H9 (cell line): ENCODE measurements at regions not wholly inside any gene's neighbourhood (a gene's known extent, or its start where the extent isn't known, plus 50 kb on each side); places are given as distances from the start of the nearest gene placed in this dataset.
A peak's percentile ranks its signal among the peaks of the same experiment; 100 is the strongest.

Source experiments
- DNase-seq: peaks from one replicate; pipeline ENCODE4 v3.0.0-alpha.2; 2017
- H2AFZ ChIP-seq: one replicate; pipeline ENCODE4 v1.6.1; 2013; ENCODE audit warnings: mild to moderate bottlenecking, low read length, control low read depth, moderate library complexity
- H2AK5ac ChIP-seq: 2 replicates; pipeline ENCODE4 v1.6.1; 2013; ENCODE audit warnings: low read length, control low read depth, mixed read lengths; ENCODE audit not compliant: insufficient read length
- H2BK120ac ChIP-seq: one replicate; pipeline ENCODE4 v1.6.1; 2013; ENCODE audit warnings: low read depth, mild to moderate bottlenecking, low read length, control low read depth, inconsistent platforms; ENCODE audit not compliant: poor library complexity, severe bottlenecking
- H2BK12ac ChIP-seq: 2 replicates; pipeline ENCODE4 v1.6.1; 2013; ENCODE audit warnings: low read length, control low read depth, mixed read lengths, low read depth; ENCODE audit not compliant: insufficient read length
- H2BK15ac ChIP-seq: 2 replicates; pipeline ENCODE4 v1.6.1; 2013; ENCODE audit warnings: low read depth, low read length, control low read depth
- H2BK20ac ChIP-seq: one replicate; pipeline ENCODE4 v1.6.1; 2013; ENCODE audit warnings: low read depth, mild to moderate bottlenecking, low read length, control low read depth, inconsistent platforms; ENCODE audit not compliant: poor library complexity, severe bottlenecking
- H2BK5ac ChIP-seq: 2 replicates; pipeline ENCODE4 v1.6.1; 2013; ENCODE audit warnings: low read length, control low read depth, mixed read lengths; ENCODE audit not compliant: insufficient read length
- H3K14ac ChIP-seq: 2 replicates; pipeline ENCODE4 v1.6.1; 2013; ENCODE audit warnings: low read length, control low read depth; ENCODE audit not compliant: insufficient read depth
- H3K18ac ChIP-seq: 2 replicates; pipeline ENCODE4 v1.6.1; 2013; ENCODE audit warnings: low read depth, mild to moderate bottlenecking, mixed read lengths, low read length, control low read depth; ENCODE audit not compliant: insufficient read length
- H3K23ac ChIP-seq: 2 replicates; pipeline ENCODE4 v1.6.1; 2013; ENCODE audit warnings: low read length, control low read depth, mixed read lengths, low read depth; ENCODE audit not compliant: insufficient read length
- H3K23me2 ChIP-seq: 2 replicates; pipeline ENCODE4 v1.6.1; 2013; ENCODE audit warnings: low read depth, mild to moderate bottlenecking, mixed read lengths, low read length, control low read depth; ENCODE audit not compliant: insufficient read length, poor library complexity, severe bottlenecking
- H3K27ac ChIP-seq: 2 replicates; pipeline ENCODE4 v1.5.1; 2013; ENCODE audit warnings: low read length, control low read depth, mixed read lengths, low read depth; ENCODE audit not compliant: insufficient read length
- H3K27me3 ChIP-seq: 2 replicates; pipeline ENCODE4 v1.6.1; 2013; ENCODE audit warnings: low read length, control low read depth, inconsistent platforms; ENCODE audit not compliant: insufficient read depth
- H3K4ac ChIP-seq: 2 replicates; pipeline ENCODE4 v1.6.1; 2013; ENCODE audit warnings: low read depth, mild to moderate bottlenecking, control low read depth, inconsistent platforms, low read length, moderate library complexity
- H3K4me1 ChIP-seq: 2 replicates; pipeline ENCODE4 v1.6.1; 2013; ENCODE audit warnings: low read length, control low read depth, inconsistent platforms; ENCODE audit not compliant: insufficient read depth
- H3K4me2 ChIP-seq: 2 replicates; pipeline ENCODE4 v1.6.1; 2013; ENCODE audit warnings: low read length, control low read depth, mixed read lengths; ENCODE audit not compliant: insufficient read length, insufficient read depth
- H3K56ac ChIP-seq: 2 replicates; pipeline ENCODE4 v1.6.1; 2013; ENCODE audit warnings: low read depth, mild to moderate bottlenecking, mixed read lengths, low read length, control low read depth; ENCODE audit not compliant: insufficient read length
- H3K79me1 ChIP-seq: 2 replicates; pipeline ENCODE4 v1.6.1; 2013; ENCODE audit warnings: low read depth, mild to moderate bottlenecking, moderate library complexity, low read length, control low read depth, inconsistent platforms; ENCODE audit not compliant: insufficient read depth, poor library complexity, severe bottlenecking
- H3K79me2 ChIP-seq: 2 replicates; pipeline ENCODE4 v1.6.1; 2013; ENCODE audit warnings: low read length, control low read depth, inconsistent platforms; ENCODE audit not compliant: insufficient read depth
- H3K9ac ChIP-seq: 2 replicates; pipeline ENCODE4 v1.6.1; 2013; ENCODE audit warnings: low read length, control low read depth, mixed read lengths; ENCODE audit not compliant: insufficient read length; ENCODE audit errors: extremely low read depth
- H3K9me3 ChIP-seq: one replicate; pipeline ENCODE4 v1.6.1; 2013; ENCODE audit warnings: low read depth, low read length, inconsistent platforms; ENCODE audit not compliant: control insufficient read depth
- H3T11ph ChIP-seq: one replicate; pipeline ENCODE4 v1.6.1; 2013; ENCODE audit warnings: mild to moderate bottlenecking, low read length, control low read depth, inconsistent platforms
- H4K20me1 ChIP-seq: one replicate; pipeline ENCODE4 v1.6.1; 2013; ENCODE audit not compliant: control insufficient read depth, insufficient read length, insufficient read depth
- H4K5ac ChIP-seq: 2 replicates; pipeline ENCODE4 v1.6.1; 2013; ENCODE audit warnings: low read depth, mild to moderate bottlenecking, mixed read lengths, low read length, control low read depth; ENCODE audit not compliant: insufficient read length
- H4K8ac ChIP-seq: replicated peaks from 2 replicates; pipeline ENCODE4 v1.6.1; 2013; ENCODE audit warnings: low read length, control low read depth, mixed read lengths, low read depth; ENCODE audit not compliant: insufficient read length
- H4K91ac ChIP-seq: 2 replicates; pipeline ENCODE4 v1.6.1; 2013; ENCODE audit warnings: low read depth, mild to moderate bottlenecking, moderate library complexity, mixed read lengths, low read length, control low read depth; ENCODE audit not compliant: insufficient read length
- H3K27ac Mint-ChIP-seq, 3 experiments: 2 replicates in 2 of 3; 3 replicates in 1 of 3; pipeline ENCODE4 v1.8.0; 2020 to 2021; ENCODE audit warnings: mixed read lengths in 3 of 3, mild to moderate bottlenecking in 1 of 3, moderate library complexity in 1 of 3
- H3K27me3 Mint-ChIP-seq: 2 replicates; pipeline ENCODE4 v1.8.0; 2021; ENCODE audit warnings: low read depth, mild to moderate bottlenecking, moderate library complexity, mixed read lengths
- H3K36me3 Mint-ChIP-seq, 3 experiments: 2 replicates in 2 of 3; 3 replicates in 1 of 3; pipeline ENCODE4 v1.8.0; 2020 to 2021; ENCODE audit warnings: low read depth in 3 of 3, mixed read lengths in 3 of 3; ENCODE audit not compliant: insufficient read depth in 1 of 3
- H3K4me1 Mint-ChIP-seq, 2 experiments: 2 replicates each; pipeline ENCODE4 v1.8.0; 2020; ENCODE audit warnings: mixed read lengths in 2 of 2
- H3K4me3 Mint-ChIP-seq, 2 experiments: 2 replicates in 1 of 2; 3 replicates in 1 of 2; pipeline ENCODE4 v1.8.0; 2020 to 2021; ENCODE audit warnings: mild to moderate bottlenecking in 2 of 2, mixed read lengths in 2 of 2, moderate library complexity in 1 of 2
- H3K9me3 Mint-ChIP-seq, 2 experiments: 2 replicates in 1 of 2; 3 replicates in 1 of 2; pipeline ENCODE4 v1.8.0; 2020; ENCODE audit warnings: mild to moderate bottlenecking in 2 of 2, mixed read lengths in 2 of 2, moderate library complexity in 1 of 2
- WGBS: extraction: QIAGEN DNeasy Blood & Tissue Kit; methylation state at CpG from one replicate; pipeline ENCODE4 v1.1.7; 2013; ENCODE audit warnings: missing lambda C conversion rate, low lambda C conversion rate, mixed read lengths; ENCODE audit not compliant: insufficient read length; ENCODE audit errors: extremely low coverage; 5-methylcytosine and 5-hydroxymethylcytosine counted together
- TF ChIP-seq, protein P1 (sequence below): fragments of 200-600 bp; sonication (generic); conservative IDR thresholded peaks from 3 replicates; pipeline ENCODE4 v1.8.0; 2021; ENCODE audit warnings: antibody characterized with exemption, mild to moderate bottlenecking

DNA sequence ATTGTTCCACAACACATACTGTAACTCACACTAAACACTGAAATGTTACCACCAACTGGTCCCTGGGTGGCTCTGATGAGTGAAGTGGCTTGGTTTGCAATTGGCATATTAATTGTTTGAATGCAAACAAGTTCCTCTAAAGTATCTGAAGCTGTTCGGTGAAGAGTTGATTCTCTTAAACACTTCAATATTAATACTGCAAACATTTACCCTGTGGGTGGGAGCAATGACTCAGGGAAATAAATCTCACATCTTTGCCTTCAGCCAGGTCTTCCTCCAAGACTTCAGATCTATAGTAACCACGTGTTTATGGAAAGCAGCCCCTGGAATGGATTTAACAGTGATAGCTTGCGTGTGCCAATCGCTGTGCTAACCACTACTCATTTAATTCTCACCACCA is 176.0 kb downstream of the MAFB start:
- no peak overlapping the region for H3K18ac ChIP-seq
- no peak overlapping the region for H3K9ac ChIP-seq
- H3K4ac ChIP-seq, result no peak overlapping the region
- Mint-ChIP-seq H3K27ac (peak overlapping the region in 1 of 3 experiments; percentile 44; a peak in 1 of 7 replicates), H3K4me1 (peaks cover 0 to 10% of the 10 kb centered on the region in 2 experiments; a peak in 2 of 4 replicates), H3K27me3 (peaks cover 2% of the 10 kb centered on the region; the same call in 1 of the 2 replicates), H3K36me3 (no peaks in the 10 kb centered on the region), H3K9me3 (no peaks in the 10 kb centered on the region), H3K4me3 (no peak overlapping the region)
- no peaks in the 10 kb centered on the region for H3K9me3 ChIP-seq
- no peaks in the 10 kb centered on the region for H3K79me2 ChIP-seq
- H3K14ac ChIP-seq, result no peak overlapping the region
- H2AFZ ChIP-seq, result no peak overlapping the region
- WGBS, result no CpG with 5 or more reads among the region's 4 CpGs
- H2BK15ac ChIP-seq, result no peak overlapping the region
- H3K4me1 ChIP-seq, result no peaks in the 10 kb centered on the region
- no peak overlapping the region for H3K56ac ChIP-seq
- no peak overlapping the region for H2BK120ac ChIP-seq
- H2BK5ac ChIP-seq, result no peak overlapping the region
- H4K91ac ChIP-seq, result no peak overlapping the region
- H4K5ac ChIP-seq, result no peak overlapping the region
- TF ChIP-seq, protein P1, sequence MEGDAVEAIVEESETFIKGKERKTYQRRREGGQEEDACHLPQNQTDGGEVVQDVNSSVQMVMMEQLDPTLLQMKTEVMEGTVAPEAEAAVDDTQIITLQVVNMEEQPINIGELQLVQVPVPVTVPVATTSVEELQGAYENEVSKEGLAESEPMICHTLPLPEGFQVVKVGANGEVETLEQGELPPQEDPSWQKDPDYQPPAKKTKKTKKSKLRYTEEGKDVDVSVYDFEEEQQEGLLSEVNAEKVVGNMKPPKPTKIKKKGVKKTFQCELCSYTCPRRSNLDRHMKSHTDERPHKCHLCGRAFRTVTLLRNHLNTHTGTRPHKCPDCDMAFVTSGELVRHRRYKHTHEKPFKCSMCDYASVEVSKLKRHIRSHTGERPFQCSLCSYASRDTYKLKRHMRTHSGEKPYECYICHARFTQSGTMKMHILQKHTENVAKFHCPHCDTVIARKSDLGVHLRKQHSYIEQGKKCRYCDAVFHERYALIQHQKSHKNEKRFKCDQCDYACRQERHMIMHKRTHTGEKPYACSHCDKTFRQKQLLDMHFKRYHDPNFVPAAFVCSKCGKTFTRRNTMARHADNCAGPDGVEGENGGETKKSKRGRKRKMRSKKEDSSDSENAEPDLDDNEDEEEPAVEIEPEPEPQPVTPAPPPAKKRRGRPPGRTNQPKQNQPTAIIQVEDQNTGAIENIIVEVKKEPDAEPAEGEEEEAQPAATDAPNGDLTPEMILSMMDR, result no peak
- H3T11ph ChIP-seq, result no peak overlapping the region
- no peak overlapping the region for H3K23ac ChIP-seq
- H2BK12ac ChIP-seq, result no peak overlapping the region
- H3K4me2 ChIP-seq, result no peak overlapping the region
- no peaks in the 10 kb centered on the region for H3K23me2 ChIP-seq
- H2BK20ac ChIP-seq, result no peak overlapping the region
- H2AK5ac ChIP-seq, result no peak overlapping the region
- no peaks in the 10 kb centered on the region for H3K27me3 ChIP-seq
- no peak for DNase-seq
- H4K20me1 ChIP-seq, result no peaks in the 10 kb centered on the region
- H4K8ac ChIP-seq, result no peak overlapping the region
- no peak overlapping the region for H3K27ac ChIP-seq
- no peaks in the 10 kb centered on the region for H3K79me1 ChIP-seq
